IMR-90 (cell line): ENCODE measurements at regions not wholly inside any gene's neighbourhood (a gene's known extent, or its start where the extent isn't known, plus 50 kb on each side); places are given as distances from the start of the nearest gene placed in this dataset.

Source experiments
- ATAC-seq: fragments of 200-7000 bp; cut with Tn5 transposase; 2 replicates; pipeline ENCODE4 v1.9.1; 2020; ENCODE audit warnings: low read depth, mild to moderate bottlenecking, moderate library complexity
- BruUV-seq: library from RNA; stranded (reverse); fragments of 400-500 nt; replicated peaks from 2 replicates; lab custom pipeline; 2021; lab: Mats Ljungman, UMichigan
- CTCF ChIA-PET: fragments of 300-600 bp; formaldehyde crosslinking; extraction: SDS; loops from one replicate; lab custom pipeline; 2021; ENCODE audit warnings: antibody characterized with exemption; lab: Yijun Ruan, JAX
- POLR2A ChIA-PET: fragments of 300-600 bp; sonication (Branson Sonifier 250); formaldehyde crosslinking; loops from one replicate; lab custom pipeline; 2022; ENCODE audit warnings: antibody characterized with exemption; ENCODE audit not compliant: unreplicated experiment; lab: Charles Lee
- DNase-seq: peaks from one replicate; pipeline ENCODE4 v3.0.0; 2013
- H2AFZ ChIP-seq: replicated peaks from 2 replicates; pipeline ENCODE3; 2013; ENCODE audit warnings: low read length, mild to moderate bottlenecking; ENCODE audit not compliant: poor library complexity
- H2AK5ac ChIP-seq: 2 replicates; pipeline ENCODE4 v1.6.1; 2013; ENCODE audit warnings: low read depth, low read length, inconsistent platforms
- H2AK9ac ChIP-seq: replicated peaks from 2 replicates; pipeline ENCODE3; 2013; ENCODE audit warnings: mild to moderate bottlenecking, low read depth, low read length, moderate library complexity; ENCODE audit not compliant: poor library complexity
- H2BK120ac ChIP-seq: 2 replicates; pipeline ENCODE4 v1.6.1; 2013; ENCODE audit warnings: low read depth, low read length, inconsistent platforms
- H2BK15ac ChIP-seq: 3 replicates; pipeline ENCODE4 v1.6.1; 2013; ENCODE audit warnings: low read depth, low read length, inconsistent platforms
- H2BK20ac ChIP-seq: 2 replicates; pipeline ENCODE4 v1.6.1; 2013; ENCODE audit warnings: low read depth, mild to moderate bottlenecking, inconsistent platforms, low read length, moderate library complexity
- H2BK5ac ChIP-seq: 2 replicates; pipeline ENCODE4 v1.6.1; 2013; ENCODE audit warnings: mild to moderate bottlenecking, low read depth, low read length, inconsistent platforms; ENCODE audit not compliant: poor library complexity, severe bottlenecking
- H3K14ac ChIP-seq: replicated peaks from 2 replicates; pipeline ENCODE4 v1.6.1; 2013; ENCODE audit warnings: low read depth, low read length, inconsistent platforms
- H3K18ac ChIP-seq: 2 replicates; pipeline ENCODE4 v1.6.1; 2013; ENCODE audit warnings: low read depth, low read length, control low read depth
- H3K23ac ChIP-seq: 2 replicates; pipeline ENCODE4 v1.6.1; 2013; ENCODE audit warnings: low read depth, low read length, inconsistent platforms
- H3K27ac ChIP-seq: 2 replicates; pipeline ENCODE4 v1.5.1; 2013; ENCODE audit warnings: mild to moderate bottlenecking, control low read depth, low read length; ENCODE audit not compliant: insufficient read depth
- H3K27me3 ChIP-seq: 2 replicates; pipeline ENCODE4 v1.6.1; 2013; ENCODE audit warnings: low read length; ENCODE audit not compliant: control insufficient read depth, insufficient read depth
- H3K36me3 ChIP-seq: 2 replicates; pipeline ENCODE4 v1.6.1; 2013; ENCODE audit warnings: low read length, mixed read lengths; ENCODE audit not compliant: control insufficient read depth, insufficient read depth
- H3K4ac ChIP-seq: 2 replicates; pipeline ENCODE4 v1.6.1; 2013; ENCODE audit warnings: low read depth, low read length, inconsistent platforms
- H3K4me1 ChIP-seq: 2 replicates; pipeline ENCODE4 v1.6.1; 2013; ENCODE audit warnings: low read length, mixed read lengths; ENCODE audit not compliant: control insufficient read depth, insufficient read depth
- H3K4me2 ChIP-seq: 2 replicates; pipeline ENCODE4 v1.6.1; 2013; ENCODE audit warnings: low read depth, mild to moderate bottlenecking, control low read depth, low read length, moderate library complexity
- H3K4me3 ChIP-seq: 2 replicates; pipeline ENCODE4 v1.5.1; 2013; ENCODE audit warnings: low read depth, mild to moderate bottlenecking, control low read depth, low read length, moderate library complexity; ENCODE audit not compliant: insufficient read depth
- H3K56ac ChIP-seq: 2 replicates; pipeline ENCODE4 v1.6.1; 2013; ENCODE audit warnings: low read length, inconsistent platforms; ENCODE audit not compliant: insufficient read depth; ENCODE audit errors: extremely low read depth
- H3K79me1 ChIP-seq, 2 experiments: 2 replicates each; pipeline ENCODE4 v1.6.1; 2013; ENCODE audit warnings: low read length in 2 of 2, inconsistent platforms in 1 of 2, low read depth in 1 of 2
- H3K9ac ChIP-seq: 2 replicates; pipeline ENCODE4 v1.6.1; 2013; ENCODE audit warnings: low read depth, low read length, control low read depth
- H3K9me1 ChIP-seq: 2 replicates; pipeline ENCODE4 v1.6.1; 2013; ENCODE audit warnings: low read length, inconsistent platforms; ENCODE audit not compliant: insufficient read depth
- H3K9me3 ChIP-seq: 2 replicates; pipeline ENCODE4 v1.6.1; 2013; ENCODE audit warnings: low read length; ENCODE audit not compliant: control insufficient read depth, insufficient read depth
- H4K20me1 ChIP-seq: 2 replicates; pipeline ENCODE4 v1.6.1; 2013; ENCODE audit warnings: low read length, inconsistent platforms; ENCODE audit not compliant: insufficient read depth
- H4K5ac ChIP-seq: 2 replicates; pipeline ENCODE4 v1.6.1; 2013; ENCODE audit warnings: mild to moderate bottlenecking, low read depth, low read length, control low read depth
- H4K8ac ChIP-seq, 2 experiments: 2 replicates each; pipeline ENCODE4 v1.6.1; 2013; ENCODE audit warnings: low read depth in 2 of 2, low read length in 2 of 2, control low read depth in 1 of 2, inconsistent platforms in 1 of 2
- H4K91ac ChIP-seq: 2 replicates; pipeline ENCODE4 v1.6.1; 2013; ENCODE audit warnings: low read depth, low read length, inconsistent platforms; ENCODE audit not compliant: insufficient read depth
- BHLHE40 ChIP-seq: fragments of 150-350 bp; IDR thresholded peaks from 2 replicates; pipeline ENCODE4 v1.6.1; 2016; ENCODE audit warnings: mild to moderate bottlenecking, low read depth, low read length
- FOS ChIP-seq: fragments of 150-350 bp; IDR thresholded peaks from 2 replicates; pipeline ENCODE4 v1.6.1; 2016; ENCODE audit warnings: low read depth, low read length
- MAZ ChIP-seq: IDR thresholded peaks from 2 replicates; pipeline ENCODE4 v1.6.1; 2012; ENCODE audit warnings: low read depth, mild to moderate bottlenecking, low read length, improper control_type of control experiment, moderate library complexity, borderline replicate concordance
- WGBS, 2 experiments: methylation state at CpG; one replicate each; pipeline versions ENCODE4 v1.1.5 to v1.1.7; 2013; ENCODE audit warnings: missing lambda C conversion rate in 2 of 2; ENCODE audit not compliant: insufficient read length in 1 of 2; ENCODE audit errors: extremely low coverage in 2 of 2; 5-methylcytosine and 5-hydroxymethylcytosine counted together
- dilution Hi-C: fragments of 300-500 bp; cut with HindIII; formaldehyde crosslinking; loops from one replicate; pipeline ENCODE4 v1.14.3; 2018; ENCODE audit warnings: low sequenced_read_pairs; ENCODE audit not compliant: unreplicated experiment
- in situ Hi-C: fragments of 300-500 bp; cut with MboI; formaldehyde crosslinking; loops from 3 replicates; pipeline ENCODE4 v1.14.3; 2019; ENCODE audit warnings: low sequenced_read_pairs, inconsistent platforms, mixed read lengths
- intact Hi-C: fragments of 100-400 bp; cut with micrococcal nuclease; formaldehyde crosslinking; loops from 2 replicates; pipeline ENCODE4 v1.10.0; 2022

GRCh38 chr1:149848340-149849110 is 50.8 kb upstream of the BOLA1 start (continued):
- no peak for TF ChIP-seq MAZ

DNA sequence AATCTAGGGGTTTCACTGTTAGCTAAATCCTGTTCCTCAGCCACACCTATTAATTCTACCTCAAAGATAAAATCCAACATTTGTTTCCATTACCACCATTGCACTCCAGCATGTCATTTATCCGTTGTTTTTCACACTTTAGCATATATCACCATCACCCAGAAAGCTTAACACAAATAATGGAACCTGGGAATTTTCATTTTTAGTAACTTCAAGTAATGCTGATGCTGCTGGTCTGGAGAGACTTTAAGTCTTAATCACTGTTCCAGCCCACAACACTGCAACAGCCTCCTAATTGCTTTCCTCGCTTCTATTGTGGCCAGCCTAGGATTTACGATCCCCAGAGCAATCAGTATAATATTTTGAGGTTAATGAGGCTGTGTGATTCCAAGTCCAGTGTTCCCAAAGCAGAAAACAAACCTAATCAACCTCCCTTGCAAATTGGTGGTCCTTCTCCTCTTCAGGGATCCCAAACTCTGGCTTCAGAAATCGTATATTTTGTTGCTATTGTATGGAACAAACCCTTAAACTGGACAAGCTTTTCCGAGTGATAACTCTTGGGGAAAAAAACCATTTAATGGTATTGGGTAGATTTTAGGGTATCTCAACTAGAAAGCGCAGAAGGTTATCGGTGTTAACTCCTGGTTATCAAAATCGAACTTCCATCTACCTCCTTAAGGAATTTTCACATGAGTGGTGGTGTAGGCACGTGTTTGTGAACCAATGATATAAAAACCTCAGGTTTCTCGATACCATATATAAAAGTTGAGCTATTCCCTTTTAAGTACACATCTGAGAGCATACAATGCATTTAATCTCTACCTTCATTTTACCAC is 50.0 kb upstream of the BOLA1 start:
- Histone ChIP-seq H2AFZ (no peak overlapping the region), H2BK120ac (0 out of 2 replicates have a peak overlapping the region, but pooled peaks have one; percentile 33), H3K4me2 (peak overlapping the region; percentile 100), H2AK9ac (no peak overlapping the region), H2AK5ac (peak overlapping the region; percentile 56), H3K56ac (peak overlapping the region; percentile 94), H2BK15ac (no peak overlapping the region), H3K9ac (peak overlapping the region; percentile 100), H2BK5ac (peak overlapping the region; percentile 97), H3K36me3 (peaks cover 3% of the 10 kb centered on the region), H4K91ac (0 out of 2 replicates have a peak overlapping the region, but pooled peaks have one; percentile 21), H4K8ac (peak overlapping the region in 1 of 2 experiments; percentile 52; a peak in 1 of 4 replicates), H3K9me3 (no peaks in the 10 kb centered on the region), H4K20me1 (no peaks in the 10 kb centered on the region), H3K79me1 (peaks cover 23 to 45% of the 10 kb centered on the region in 2 experiments), H3K4ac (peak overlapping the region; percentile 43; the same call in 1 of the 2 replicates), H3K23ac (peak overlapping the region; percentile 96), H4K5ac (peak overlapping the region; percentile 75), H3K27me3 (no peaks in the 10 kb centered on the region), H3K4me1 (peaks cover 10% of the 10 kb centered on the region), H3K18ac (peak overlapping the region; percentile 49; the same call in 1 of the 2 replicates), H3K27ac (peak overlapping the region; percentile 97), H2BK20ac (no peak overlapping the region), H3K9me1 (peaks cover 3% of the 10 kb centered on the region; the same call in 1 of the 2 replicates), H3K14ac (peak overlapping the region; percentile 88), H3K4me3 (peak overlapping the region; percentile 97)
- no TSS peak for BruUV-seq
- intact Hi-C loops (no loop called here), dilution Hi-C loops (no loop called here), in situ Hi-C loops (no loop called here)
- no peak for DNase-seq
- no peak for TF ChIP-seq FOS
- TF ChIP-seq BHLHE40 = peak; percentile 25; the same call in 1 of the 2 replicates
- ChIA-PET POLR2A (interaction anchor here (2.0 kb wide), 1 partner anchor 38 kb away, joined by 16 read pairs; a partner anchor contains a TSS), CTCF (no interaction called here)
- no peak for ATAC-seq
- WGBS, 2 experiments = 0% methylated on average over 1 of the region's 10 CpGs; no CpG with 5 or more reads in 1 of the 2 experiments
